ENCODE measurements at regions not wholly inside any gene's neighbourhood (a gene's known extent, or its start where the extent isn't known, plus 50 kb on each side); places are given as distances from the start of the nearest gene placed in this dataset.

GRCh38 chr2:18309627-18310026, 250.8 kb downstream of the RDH14 start:
- Mint-ChIP-seq H3K9me3 (peaks cover 5% of the 10 kb centered on the region), H3K27ac (ENCODE audit: low read depth) (no peak overlapping the region), H3K36me3 (ENCODE audit: insufficient read depth) (no peaks in the 10 kb centered on the region), H3K27me3 (no peaks in the 10 kb centered on the region), H3K4me3 (no peak overlapping the region), H3K4me1 (no peaks in the 10 kb centered on the region)
- ATAC-seq (replicated peaks; ENCODE audit: extremely low read depth, poor library complexity, severe bottlenecking) (no peak), DNase-seq (ENCODE audit: low spot score in 2 of 2) (no peak)

GRCh38 chr2:18309188-18309587, 251.3 kb downstream of the RDH14 start:
- ATAC-seq (replicated peaks; ENCODE audit: extremely low read depth, poor library complexity, severe bottlenecking) (no peak), DNase-seq (ENCODE audit: low spot score in 2 of 2) (no peak)
- H3K9me3 Mint-ChIP-seq = peaks cover 5% of the 10 kb centered on the region

DNA sequence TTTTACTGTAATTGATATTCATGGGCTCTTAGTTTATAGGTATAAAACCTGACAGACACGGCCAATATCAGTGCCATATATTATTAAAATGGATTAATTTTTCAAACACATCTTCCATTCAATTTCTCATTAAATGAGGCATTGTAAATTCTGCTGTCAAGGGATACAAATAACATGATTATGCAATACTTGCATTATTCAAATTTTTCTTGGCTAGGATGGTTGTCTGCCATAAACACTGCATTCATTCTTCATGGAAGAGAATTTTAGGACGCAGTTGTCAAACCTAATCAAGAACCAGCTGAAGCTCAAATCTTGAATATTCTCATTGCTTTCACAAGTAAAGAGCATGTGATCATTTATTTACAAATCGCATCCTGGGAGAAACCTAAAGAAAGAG, 255.6 kb downstream of the RDH14 start:
- Mint-ChIP-seq H3K36me3 (ENCODE audit: insufficient read depth) (no peaks in the 10 kb centered on the region), H3K9me3 (no peaks in the 10 kb centered on the region), H3K4me3 (no peak overlapping the region), H3K4me1 (no peaks in the 10 kb centered on the region), H3K27me3 (no peaks in the 10 kb centered on the region), H3K27ac (ENCODE audit: low read depth) (no peak overlapping the region)
- ATAC-seq (replicated peaks; ENCODE audit: extremely low read depth, poor library complexity, severe bottlenecking) (no peak), DNase-seq (ENCODE audit: low spot score in 2 of 2) (no peak)

More at GRCh38 chr2:18309188-18309587, 251.3 kb downstream of the RDH14 start:
- Mint-ChIP-seq H3K27me3 (no peaks in the 10 kb centered on the region), H3K4me3 (no peak overlapping the region), H3K4me1 (no peaks in the 10 kb centered on the region), H3K36me3 (ENCODE audit: insufficient read depth) (no peaks in the 10 kb centered on the region), H3K27ac (ENCODE audit: low read depth) (no peak overlapping the region)

DNA sequence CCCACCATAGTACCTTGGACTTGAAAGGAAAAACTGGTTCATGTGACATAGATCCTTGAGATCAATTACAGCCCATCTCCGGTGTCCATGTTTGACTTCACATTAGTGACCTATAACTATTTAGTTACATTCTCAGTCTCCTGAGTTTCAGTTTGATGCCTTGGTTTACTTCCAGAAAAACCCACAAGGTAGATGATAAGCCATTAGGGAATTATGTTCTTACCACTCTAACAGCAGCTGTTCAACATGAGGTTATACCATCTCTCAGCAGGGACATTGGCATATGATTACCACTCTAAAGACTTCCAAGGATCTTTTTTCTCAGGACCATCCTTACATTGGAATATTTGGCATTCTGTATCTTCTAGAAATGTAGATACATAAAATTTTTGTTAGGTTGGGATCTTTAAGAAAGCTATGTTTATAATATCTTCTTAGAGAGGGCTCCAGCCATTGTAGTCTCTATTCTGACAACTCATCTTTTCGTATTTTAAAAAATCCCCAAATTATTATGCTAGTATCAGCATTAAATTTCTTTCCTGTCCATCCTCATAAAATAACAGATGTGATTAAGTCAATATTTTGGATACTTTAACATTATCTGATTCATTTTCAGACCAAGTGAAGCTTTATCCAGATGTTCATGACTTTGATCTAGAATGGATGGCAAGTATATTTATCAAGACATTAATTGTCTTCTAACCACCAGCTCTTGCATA, 258.9 kb downstream of the RDH14 start:
- no peak for ATAC-seq (replicated peaks; ENCODE audit: extremely low read depth, poor library complexity, severe bottlenecking)
- H3K4me1 Mint-ChIP-seq = no peaks in the 10 kb centered on the region
- no peak for DNase-seq (ENCODE audit: low spot score in 2 of 2)
- no peak overlapping the region for H3K27ac Mint-ChIP-seq (ENCODE audit: low read depth)
- no peak overlapping the region for H3K4me3 Mint-ChIP-seq
- no peaks in the 10 kb centered on the region for H3K9me3 Mint-ChIP-seq
- H3K27me3 Mint-ChIP-seq = no peaks in the 10 kb centered on the region
- no peaks in the 10 kb centered on the region for H3K36me3 Mint-ChIP-seq (ENCODE audit: insufficient read depth)

DNA sequence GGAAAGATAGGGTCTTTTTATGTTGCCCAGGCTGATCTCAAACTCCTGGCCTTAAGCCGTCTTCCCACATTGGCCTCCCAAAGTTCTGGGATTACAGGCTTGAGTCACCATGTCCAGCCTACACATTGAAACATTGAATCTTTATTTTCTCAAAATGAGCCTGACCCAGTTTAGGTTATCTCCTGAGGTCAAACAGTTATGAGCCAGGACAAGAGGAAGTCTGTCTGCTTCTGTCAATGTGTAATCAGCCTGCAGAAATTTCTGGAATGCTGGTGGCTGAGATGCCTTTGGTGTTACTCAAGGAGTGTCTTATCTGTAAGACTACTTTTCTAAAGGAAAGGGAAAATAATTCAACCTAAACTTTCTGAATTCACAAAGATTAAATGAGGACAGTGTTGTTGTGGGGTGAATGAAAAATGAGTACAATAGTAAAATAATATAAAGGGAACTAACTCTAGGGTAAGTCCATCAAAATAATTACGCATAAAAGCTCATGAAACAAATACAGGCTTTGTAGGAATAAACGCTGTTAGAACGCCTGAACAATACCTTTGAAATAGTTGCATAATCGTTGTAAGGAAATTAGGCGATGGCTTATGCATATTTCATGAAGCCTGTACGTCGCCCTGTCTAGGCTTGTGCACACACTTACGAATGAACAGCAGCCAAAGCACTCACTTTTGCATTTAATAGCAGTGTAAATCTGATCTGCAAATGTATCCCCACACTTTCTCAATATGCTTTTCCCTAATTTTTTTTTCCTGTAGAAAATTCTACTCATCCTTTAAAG, 260.8 kb downstream of the RDH14 start:
- no peak overlapping the region for H3K4me3 Mint-ChIP-seq
- H3K9me3 Mint-ChIP-seq = no peaks in the 10 kb centered on the region
- no peak for DNase-seq (ENCODE audit: low spot score in 2 of 2)
- H3K36me3 Mint-ChIP-seq (ENCODE audit: insufficient read depth) = no peaks in the 10 kb centered on the region
- H3K4me1 Mint-ChIP-seq = no peaks in the 10 kb centered on the region
- ATAC-seq (replicated peaks; ENCODE audit: extremely low read depth, poor library complexity, severe bottlenecking) = no peak
- H3K27ac Mint-ChIP-seq (ENCODE audit: low read depth) = no peak overlapping the region
- no peaks in the 10 kb centered on the region for H3K27me3 Mint-ChIP-seq

GRCh38 chr2:18297534-18298058, 262.9 kb downstream of the RDH14 start:
- Mint-ChIP-seq H3K27ac (ENCODE audit: low read depth) (no peak overlapping the region), H3K36me3 (ENCODE audit: insufficient read depth) (no peaks in the 10 kb centered on the region), H3K27me3 (no peaks in the 10 kb centered on the region), H3K4me1 (no peaks in the 10 kb centered on the region), H3K4me3 (no peak overlapping the region), H3K9me3 (no peaks in the 10 kb centered on the region)
- DNase-seq (ENCODE audit: low spot score in 2 of 2) = no peak
- no peak for ATAC-seq (replicated peaks; ENCODE audit: extremely low read depth, poor library complexity, severe bottlenecking)

GRCh38 chr2:18290386-18290785, 270.1 kb downstream of the RDH14 start:
- DNase-seq (ENCODE audit: low spot score in 2 of 2) = no peak
- H3K27ac Mint-ChIP-seq (ENCODE audit: low read depth) = no peak overlapping the region
- no peak for ATAC-seq (replicated peaks; ENCODE audit: extremely low read depth, poor library complexity, severe bottlenecking)
- no peaks in the 10 kb centered on the region for H3K36me3 Mint-ChIP-seq (ENCODE audit: insufficient read depth)
- H3K27me3 Mint-ChIP-seq = no peaks in the 10 kb centered on the region
- no peak overlapping the region for H3K4me3 Mint-ChIP-seq
- H3K9me3 Mint-ChIP-seq = peaks cover 5% of the 10 kb centered on the region
- no peaks in the 10 kb centered on the region for H3K4me1 Mint-ChIP-seq

GRCh38 chr2:18286897-18287296, 273.6 kb downstream of the RDH14 start:
- DNase-seq (ENCODE audit: low spot score in 2 of 2) (no peak), ATAC-seq (replicated peaks; ENCODE audit: extremely low read depth, poor library complexity, severe bottlenecking) (no peak)
- no peak overlapping the region for H3K4me3 Mint-ChIP-seq
- H3K9me3 Mint-ChIP-seq = peaks cover 5% of the 10 kb centered on the region
- no peaks in the 10 kb centered on the region for H3K27me3 Mint-ChIP-seq
- no peak overlapping the region for H3K27ac Mint-ChIP-seq (ENCODE audit: low read depth)
- no peaks in the 10 kb centered on the region for H3K36me3 Mint-ChIP-seq (ENCODE audit: insufficient read depth)
- H3K4me1 Mint-ChIP-seq = no peaks in the 10 kb centered on the region

DNA sequence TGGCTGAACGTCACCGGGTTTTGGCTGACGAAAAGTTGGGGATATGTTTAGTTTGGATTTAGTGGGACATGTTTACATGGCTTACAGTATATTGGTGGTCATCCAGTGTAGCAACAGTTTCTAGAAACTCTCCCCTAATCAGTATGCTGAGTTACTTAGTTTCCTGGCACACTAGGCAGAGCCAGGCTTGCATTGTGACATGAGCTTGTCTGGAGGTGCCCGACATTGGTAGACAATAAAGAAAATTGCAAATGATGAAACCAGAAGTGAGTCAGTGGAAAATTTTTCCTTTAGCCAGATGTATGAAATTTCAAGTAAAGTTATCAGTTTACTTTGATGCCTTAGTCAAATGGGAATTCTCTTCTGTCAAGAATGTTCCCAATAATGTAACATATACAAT, 276.1 kb downstream of the RDH14 start:
- Mint-ChIP-seq H3K9me3 (peaks cover 5% of the 10 kb centered on the region), H3K27ac (ENCODE audit: low read depth) (no peak overlapping the region), H3K4me1 (no peaks in the 10 kb centered on the region), H3K27me3 (no peaks in the 10 kb centered on the region), H3K36me3 (ENCODE audit: insufficient read depth) (no peaks in the 10 kb centered on the region), H3K4me3 (no peak overlapping the region)
- ATAC-seq (replicated peaks; ENCODE audit: extremely low read depth, poor library complexity, severe bottlenecking) (no peak), DNase-seq (ENCODE audit: low spot score in 2 of 2) (no peak)

DNA sequence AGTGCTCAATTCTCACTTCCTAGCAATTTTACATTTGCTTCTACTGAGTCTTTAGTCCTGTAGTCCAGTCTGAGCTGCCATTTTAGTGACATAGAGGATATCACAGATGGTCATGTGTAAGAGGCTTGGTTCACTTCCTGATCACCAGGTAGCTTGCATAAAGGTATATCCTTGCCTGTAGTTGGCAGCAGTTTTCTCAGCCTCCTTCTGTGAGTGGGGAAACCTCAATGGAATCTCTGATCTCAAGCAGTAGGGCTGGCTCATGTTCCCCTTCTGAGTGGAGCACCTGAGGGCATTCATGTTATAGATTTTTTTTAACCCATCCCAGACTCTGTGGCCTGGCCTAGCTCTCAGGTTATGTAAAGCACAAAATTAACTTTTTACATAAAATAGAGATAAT, 278.4 kb downstream of the RDH14 start:
- no peaks in the 10 kb centered on the region for H3K9me3 Mint-ChIP-seq
- DNase-seq (ENCODE audit: low spot score in 2 of 2) (no peak), ATAC-seq (replicated peaks; ENCODE audit: extremely low read depth, poor library complexity, severe bottlenecking) (no peak)
- H3K27ac Mint-ChIP-seq (ENCODE audit: low read depth) = no peak overlapping the region
- H3K4me3 Mint-ChIP-seq = no peak overlapping the region
- H3K27me3 Mint-ChIP-seq = no peaks in the 10 kb centered on the region
- H3K36me3 Mint-ChIP-seq (ENCODE audit: insufficient read depth) = no peaks in the 10 kb centered on the region
- no peaks in the 10 kb centered on the region for H3K4me1 Mint-ChIP-seq

- Mint-ChIP-seq H3K27ac (ENCODE audit: low read depth) (no peak overlapping the region), H3K4me3 (no peak overlapping the region), H3K4me1 (no peaks in the 10 kb centered on the region), H3K36me3 (ENCODE audit: insufficient read depth) (no peaks in the 10 kb centered on the region), H3K9me3 (no peaks in the 10 kb centered on the region), H3K27me3 (no peaks in the 10 kb centered on the region)
- ATAC-seq (replicated peaks; ENCODE audit: extremely low read depth, poor library complexity, severe bottlenecking) (no peak), DNase-seq (ENCODE audit: low spot score in 2 of 2) (no peak)
Measured at GRCh38 chr2:18276583-18277075, 283.8 kb downstream of the RDH14 start.

GRCh38 chr2:18273205-18273604, 287.2 kb downstream of the RDH14 start:
- Mint-ChIP-seq H3K4me1 (no peaks in the 10 kb centered on the region), H3K27me3 (no peaks in the 10 kb centered on the region), H3K9me3 (no peaks in the 10 kb centered on the region), H3K27ac (ENCODE audit: low read depth) (no peak overlapping the region), H3K36me3 (ENCODE audit: insufficient read depth) (no peaks in the 10 kb centered on the region), H3K4me3 (no peak overlapping the region)
- ATAC-seq (replicated peaks; ENCODE audit: extremely low read depth, poor library complexity, severe bottlenecking) (no peak), DNase-seq (ENCODE audit: low spot score in 2 of 2) (no peak)

DNA sequence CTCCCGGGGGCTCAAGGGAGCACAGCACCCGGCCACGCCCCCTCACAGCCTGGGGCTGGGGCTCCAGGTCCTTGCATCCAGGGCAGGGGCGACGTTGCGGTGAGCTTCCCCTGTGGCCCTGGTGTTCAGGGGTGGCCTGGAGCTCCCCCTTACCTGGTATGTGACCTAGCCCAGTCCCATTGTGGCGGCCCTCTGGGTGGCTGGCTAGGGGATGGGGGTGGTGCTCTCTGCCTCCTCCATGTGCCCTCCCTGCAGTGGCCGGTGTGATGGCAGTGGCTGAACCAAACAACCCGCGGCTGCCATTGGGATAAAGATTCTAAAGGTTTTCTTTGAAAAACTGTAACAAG, 288.3 kb downstream of the RDH14 start:
- Mint-ChIP-seq H3K27ac (ENCODE audit: low read depth) (no peak overlapping the region), H3K4me3 (no peak overlapping the region), H3K9me3 (no peaks in the 10 kb centered on the region), H3K4me1 (no peaks in the 10 kb centered on the region), H3K27me3 (no peaks in the 10 kb centered on the region), H3K36me3 (ENCODE audit: insufficient read depth) (no peaks in the 10 kb centered on the region)
- DNase-seq (ENCODE audit: low spot score in 2 of 2) = no peak
- no peak for ATAC-seq (replicated peaks; ENCODE audit: extremely low read depth, poor library complexity, severe bottlenecking)

Data from central memory CD8-positive, alpha-beta T cell (primary cell).